HL-60/S4 (cell line): ENCODE measurements at regions not wholly inside any gene's neighbourhood (a gene's known extent, or its start where the extent isn't known, plus 50 kb on each side); places are given as distances from the start of the nearest gene placed in this dataset.
"Not testable (repeated sequence)": the region's sequence is repeated elsewhere in the genome, so short reads cannot be mapped to it uniquely, and the experiment has no call there.

Source experiments
- in situ Hi-C: fragments of 300-500 bp; cut with MboI; formaldehyde crosslinking; loops from 2 replicates; pipeline ENCODE4 v1.14.3; 2022; ENCODE audit warnings: low sequenced_read_pairs

- in situ Hi-C loops: no loop called here
Observed at GRCh38 chr16:35102780-35103403, 1643.5 kb downstream of the TP53TG3F start.

GRCh38 chr16:35111772-35112171 is 1652.4 kb downstream of the TP53TG3F start:
- in situ Hi-C loops: not testable (repeated sequence)

GRCh38 chr16:35131429-35131828 is 1672.0 kb downstream of the TP53TG3F start:
- in situ Hi-C loops: no loop called here

- in situ Hi-C loops: no loop called here
Observed at GRCh38 chr16:35134471-35134870, 1675.1 kb downstream of the TP53TG3F start.

- in situ Hi-C loops: no loop called here
Observed at GRCh38 chr16:35140293-35140986, 1681.0 kb downstream of the TP53TG3F start.

GRCh38 chr16:35141303-35141702 is 1681.9 kb downstream of the TP53TG3F start:
- in situ Hi-C loops: no loop called here

- in situ Hi-C loops: no loop called here
Observed at GRCh38 chr16:35142147-35142808, 1682.9 kb downstream of the TP53TG3F start.

- in situ Hi-C loops: no loop called here
Observed at GRCh38 chr16:35142809-35143192, 1683.4 kb downstream of the TP53TG3F start.

GRCh38 chr16:35144212-35144932 is 1685.0 kb downstream of the TP53TG3F start:
- in situ Hi-C loops: no loop called here

- in situ Hi-C loops: no loop called here
Observed at GRCh38 chr16:35146031-35146710, 1686.8 kb downstream of the TP53TG3F start.

- in situ Hi-C loops: no loop called here
Observed at GRCh38 chr16:35146723-35147458, 1687.5 kb downstream of the TP53TG3F start.

- in situ Hi-C loops: no loop called here
Observed at GRCh38 chr16:35147556-35148504, 1688.4 kb downstream of the TP53TG3F start.

GRCh38 chr16:35148748-35149147 is 1689.3 kb downstream of the TP53TG3F start:
- in situ Hi-C loops: no loop called here

GRCh38 chr16:35149550-35149949 is 1690.1 kb downstream of the TP53TG3F start:
- in situ Hi-C loops: no loop called here

- in situ Hi-C loops: no loop called here
Observed at GRCh38 chr16:35150805-35151312, 1691.4 kb downstream of the TP53TG3F start.

- in situ Hi-C loops: no loop called here
Observed at GRCh38 chr16:35152067-35152627, 1692.7 kb downstream of the TP53TG3F start.

- in situ Hi-C loops: no loop called here
Observed at GRCh38 chr16:35154627-35155026, 1695.2 kb downstream of the TP53TG3F start.

GRCh38 chr16:35157549-35157948 is 1698.1 kb downstream of the TP53TG3F start:
- in situ Hi-C loops: not testable (repeated sequence)

- in situ Hi-C loops: not testable (repeated sequence)
Observed at GRCh38 chr16:35169324-35169723, 1709.9 kb downstream of the TP53TG3F start.
